D721Med (cell line): ENCODE measurements at regions not wholly inside any gene's neighbourhood (a gene's known extent, or its start where the extent isn't known, plus 50 kb on each side); places are given as distances from the start of the nearest gene placed in this dataset.

ENCODE experiments used
- DNase-seq: peaks from one replicate; pipeline ENCODE4 v3.0.0; 2011; ENCODE audit warnings: low spot score; ENCODE audit not compliant: insufficient read length
- FAIRE-seq: peaks from 2 replicates; lab custom pipeline; 2011; peaks lifted over from hg19 to GRCh38; lab: Jason Lieb, UNC
- CTCF ChIP-seq: IDR thresholded peaks from 2 replicates; pipeline ENCODE4 v1.5.1; 2012; ENCODE audit warnings: mild to moderate bottlenecking, control low read depth; ENCODE audit not compliant: insufficient read depth; ENCODE audit errors: missing control alignments

DNA sequence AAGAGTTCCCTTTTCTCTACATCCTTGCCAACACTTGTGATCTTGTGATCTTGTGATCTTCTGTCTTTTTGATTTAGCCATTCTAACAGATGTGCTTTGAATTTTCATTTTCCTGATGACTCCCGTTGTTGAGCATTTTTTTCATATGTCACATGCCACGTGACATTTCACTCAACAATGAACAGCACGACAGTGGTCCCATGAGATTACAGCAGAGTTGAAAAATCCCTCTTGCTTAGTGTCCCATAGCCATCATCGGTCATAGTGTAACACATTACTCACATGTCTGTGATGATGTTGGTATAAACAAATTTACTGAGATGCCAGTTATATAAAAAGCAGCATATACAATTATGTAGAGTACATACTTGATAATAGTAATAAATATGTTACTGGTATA, 256.1 kb upstream of the OBI1 start:
- no peak for DNase-seq
- FAIRE-seq: no peak
- TF ChIP-seq CTCF: no peak

DNA sequence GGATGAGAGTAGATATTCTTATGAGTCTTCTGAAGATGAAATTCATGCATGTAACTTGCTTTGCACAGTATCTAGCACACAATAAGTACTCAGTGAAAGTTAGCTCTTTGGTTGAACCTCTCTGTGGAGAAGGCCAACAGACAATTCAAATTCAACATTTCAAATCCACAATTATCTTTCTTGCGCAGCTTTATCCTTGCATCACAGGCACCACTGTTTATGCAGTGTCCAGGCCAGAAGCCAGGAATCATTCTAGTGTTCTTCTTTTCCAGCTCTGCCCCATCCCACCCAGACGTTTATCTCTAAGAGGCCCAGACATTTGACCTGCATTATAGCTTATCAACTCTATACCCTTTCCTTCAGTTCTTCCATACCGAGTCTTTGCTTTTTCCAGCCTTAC, 254.7 kb upstream of the OBI1 start:
- DNase-seq (no peak), FAIRE-seq (no peak)
- no peak for TF ChIP-seq CTCF

GRCh38 chr13:78910147-78910546, 251.2 kb upstream of the OBI1 start:
- no peak for TF ChIP-seq CTCF
- no peak for FAIRE-seq
- no peak for DNase-seq

GRCh38 chr13:78909276-78909675, 250.3 kb upstream of the OBI1 start:
- no peak for DNase-seq
- FAIRE-seq: no peak
- TF ChIP-seq CTCF: no peak

DNA sequence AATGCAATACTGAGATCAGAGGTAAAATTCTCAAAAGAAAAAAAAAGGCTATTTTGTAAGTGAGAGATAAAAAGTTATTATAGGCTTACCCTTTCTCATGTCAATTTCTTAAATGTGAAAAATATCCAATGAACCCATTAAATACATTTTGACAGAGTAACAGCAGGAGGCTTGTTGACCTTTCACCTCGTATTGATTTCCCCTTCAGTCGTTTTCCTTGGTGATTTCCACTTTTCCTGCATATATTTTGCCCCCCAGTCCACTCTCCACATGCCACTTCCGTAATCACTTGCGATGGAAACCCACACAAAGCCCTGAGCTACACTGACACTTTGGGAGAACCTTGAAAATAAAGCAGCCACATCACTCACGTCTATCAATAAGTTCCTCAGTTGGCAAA, 248.1 kb upstream of the OBI1 start:
- no peak for FAIRE-seq
- TF ChIP-seq CTCF: no peak
- DNase-seq: no peak

DNA sequence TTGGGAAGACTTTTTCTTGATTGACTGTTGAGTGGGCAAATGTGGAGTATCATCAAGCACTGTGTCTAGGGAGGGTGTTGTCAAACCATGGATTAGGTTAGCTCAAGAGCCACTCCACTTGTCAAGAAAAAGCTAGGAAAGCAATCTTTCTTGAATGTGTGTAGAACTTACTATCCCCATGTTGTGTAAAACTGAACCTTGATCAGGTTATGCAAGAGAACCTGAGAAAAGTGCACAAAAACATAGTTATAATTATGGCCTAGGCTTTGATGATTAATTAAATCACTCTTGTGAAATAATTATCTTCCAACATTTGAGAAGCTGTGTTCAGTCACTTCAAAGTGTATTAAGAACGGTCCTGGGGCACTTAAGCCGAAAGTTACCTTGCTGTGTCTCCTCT, 238.2 kb upstream of the OBI1 start:
- TF ChIP-seq CTCF: no peak
- DNase-seq (no peak), FAIRE-seq (no peak)

DNA sequence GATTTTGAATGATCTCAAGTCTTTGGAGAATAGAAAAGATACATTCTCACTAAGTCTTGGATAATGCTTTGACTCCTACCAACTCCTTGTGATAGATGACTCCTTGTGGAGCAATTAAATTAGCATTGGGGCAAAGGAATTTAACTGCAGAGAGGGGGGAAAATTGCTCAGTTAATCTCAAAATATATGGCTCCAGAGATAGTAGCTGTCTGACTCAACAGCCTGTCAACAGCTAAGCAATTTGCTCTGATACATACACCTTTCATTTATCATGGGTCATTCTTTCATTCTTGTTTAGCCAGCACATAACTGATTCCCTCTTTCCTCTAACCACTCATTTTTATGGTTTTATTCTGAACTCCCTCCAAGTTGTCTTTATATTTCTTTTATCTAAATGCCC, 225.6 kb upstream of the OBI1 start:
- no peak for FAIRE-seq
- no peak for TF ChIP-seq CTCF
- DNase-seq: no peak
